GM21529 (cell line): ENCODE measurements at regions not wholly inside any gene's neighbourhood (a gene's known extent, or its start where the extent isn't known, plus 50 kb on each side); places are given as distances from the start of the nearest gene placed in this dataset.

Source experiments
- ATAC-seq: cut with Tn5 transposase; IDR thresholded peaks from one replicate; pipeline ENCODE4 v1.9.1; 2021; ENCODE audit not compliant: unreplicated experiment

DNA sequence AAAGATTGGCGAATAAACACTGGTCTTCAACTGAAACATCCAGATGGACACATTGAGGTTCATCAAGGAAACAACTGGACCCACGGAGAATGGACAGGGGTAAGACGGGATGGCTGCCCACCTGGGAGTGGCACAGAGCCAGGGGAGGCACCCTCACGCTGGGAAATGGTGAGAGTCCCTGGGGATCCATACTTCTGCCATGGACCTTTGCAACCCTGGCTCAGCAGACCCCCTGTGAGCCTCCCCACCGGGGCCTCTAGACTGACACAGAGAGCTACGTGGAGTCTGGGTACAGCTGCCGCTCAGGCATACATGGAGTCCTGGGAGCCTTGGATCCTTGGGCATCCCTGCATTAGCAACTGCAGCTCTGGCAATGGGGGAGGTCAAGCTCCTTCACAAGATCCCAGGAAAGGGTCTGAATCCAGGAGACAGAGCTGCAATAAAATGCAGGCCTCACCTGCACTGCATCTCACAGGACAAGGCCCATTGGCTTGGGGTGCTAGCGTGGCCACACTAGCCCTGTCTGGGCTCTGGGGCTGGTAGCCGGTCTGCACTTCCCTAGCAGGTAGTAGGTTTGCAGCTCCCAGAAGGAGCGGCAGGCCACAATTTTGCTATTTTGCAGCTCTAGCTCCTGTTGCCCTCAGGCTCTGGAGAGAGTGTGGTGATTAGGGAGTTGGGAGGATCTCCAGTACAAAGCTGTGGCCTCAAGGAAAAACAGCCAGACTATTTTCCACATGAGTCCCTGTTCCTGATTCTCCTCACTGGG, 496.4 kb upstream of the LRRC4C start:
- no peak for ATAC-seq

DNA sequence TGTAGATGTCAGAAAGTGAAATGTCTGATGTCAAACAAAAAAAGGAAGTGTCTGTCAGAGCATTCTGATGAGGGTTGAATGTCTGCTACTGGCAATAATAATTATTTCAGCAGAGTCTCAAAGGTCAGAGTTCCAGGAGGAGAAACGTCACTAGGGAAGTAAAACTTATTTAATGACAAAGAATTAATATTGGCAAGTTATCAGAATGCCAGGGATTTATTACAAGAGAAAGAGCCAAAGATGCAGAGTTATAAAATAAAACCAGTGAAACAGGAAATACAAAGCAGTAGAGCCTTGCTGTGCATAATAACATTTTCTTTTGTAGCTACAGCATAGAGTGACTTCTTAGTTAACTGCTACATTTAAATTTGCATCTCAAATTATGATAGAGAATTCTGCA, 504.0 kb upstream of the LRRC4C start:
- ATAC-seq = no peak

DNA sequence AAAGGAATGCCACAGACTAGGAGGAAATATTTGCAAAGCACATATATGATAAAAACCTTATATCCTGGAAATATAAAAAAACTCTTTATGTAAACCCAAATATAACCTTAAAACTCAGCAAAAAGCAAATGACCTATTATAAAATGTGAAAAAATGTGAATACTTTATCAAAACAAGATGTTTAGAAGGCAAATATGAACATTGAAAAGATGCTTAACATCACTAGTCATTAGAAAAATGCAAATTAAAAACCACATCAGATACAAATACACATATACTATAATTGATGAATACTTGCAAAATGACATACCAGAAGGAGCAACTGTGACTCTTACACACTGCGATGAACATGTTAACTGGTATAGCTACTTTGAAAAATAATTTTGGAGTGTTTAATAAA, 511.2 kb upstream of the LRRC4C start:
- no peak for ATAC-seq

DNA sequence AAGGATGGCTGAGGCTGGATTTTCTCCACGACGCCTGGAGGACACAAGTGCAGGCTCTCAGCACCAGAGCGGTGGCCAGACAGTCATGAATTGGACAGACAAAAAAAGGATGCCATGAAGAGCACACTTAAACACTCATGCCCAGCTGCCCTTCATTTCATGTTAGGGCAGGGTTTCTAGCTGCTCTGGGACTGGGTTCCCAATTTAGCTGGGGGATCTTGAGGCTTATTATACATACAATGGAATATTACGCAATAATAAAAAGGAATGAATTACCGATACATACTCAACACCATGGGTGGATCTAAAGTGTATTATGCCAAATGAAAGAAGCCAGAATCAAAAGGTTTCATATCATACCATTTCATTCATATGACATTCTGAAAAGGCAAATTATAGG, 512.1 kb upstream of the LRRC4C start:
- ATAC-seq = no peak

DNA sequence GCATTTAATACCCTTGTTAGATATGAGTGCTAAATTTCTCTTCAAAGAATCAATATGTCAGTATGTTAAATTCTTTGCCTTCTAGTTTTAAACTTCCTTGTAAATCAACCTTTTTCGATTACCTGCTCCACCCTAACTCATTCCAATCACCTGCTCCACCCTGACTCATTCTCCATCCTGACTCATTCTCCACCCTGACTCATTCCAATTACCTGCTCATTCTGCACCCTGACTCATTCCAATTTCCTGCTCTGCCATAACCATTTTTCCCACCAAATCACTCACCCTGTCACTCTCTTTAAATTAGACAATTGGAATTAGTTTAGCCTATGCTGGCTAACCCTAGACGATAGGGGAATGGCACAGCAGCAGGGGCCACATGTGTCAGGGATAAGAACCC, 519.5 kb upstream of the LRRC4C start:
- ATAC-seq = no peak

DNA sequence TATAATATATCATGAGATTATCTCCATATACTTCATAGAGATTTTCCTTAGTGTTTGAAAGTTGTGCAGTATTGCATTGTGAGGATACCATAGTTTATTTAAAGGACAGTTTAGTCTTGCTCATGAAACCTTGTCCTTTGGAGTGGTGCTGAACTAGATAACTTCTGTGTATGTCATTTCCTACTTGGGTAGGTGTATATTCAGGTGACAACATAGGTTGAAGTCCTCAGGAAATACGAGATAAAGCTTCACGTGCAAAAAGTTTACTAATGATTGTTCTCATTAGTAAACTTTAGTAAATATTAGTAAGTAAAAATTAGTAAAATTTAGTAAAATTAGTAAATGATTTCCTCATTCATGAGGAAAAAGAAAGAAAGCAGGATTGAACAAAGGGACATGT, 521.3 kb upstream of the LRRC4C start:
- no peak for ATAC-seq

GRCh38 chr11:41982276-41982675, 522.8 kb upstream of the LRRC4C start:
- ATAC-seq = no peak

DNA sequence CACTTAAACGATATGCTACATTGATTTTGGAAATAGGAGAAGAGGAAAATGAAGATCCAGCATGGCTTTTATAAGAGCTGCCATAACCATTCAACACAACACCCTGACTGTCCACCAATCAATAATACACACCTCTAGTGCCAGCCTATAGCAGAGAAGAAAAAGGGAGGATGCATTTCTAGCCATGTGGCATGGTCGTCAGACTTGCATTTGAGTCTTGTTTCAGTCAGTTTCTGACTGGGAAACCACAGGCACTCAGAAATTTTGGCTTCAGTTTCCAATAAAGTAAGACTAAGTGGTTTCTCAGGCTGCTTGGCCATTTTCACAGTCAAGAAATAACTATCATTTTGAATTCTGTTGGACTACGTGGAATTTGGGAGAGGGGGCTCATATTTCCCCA, 523.5 kb upstream of the LRRC4C start:
- ATAC-seq = no peak

GRCh38 chr11:41983475-41983874, 524.0 kb upstream of the LRRC4C start:
- no peak for ATAC-seq

- no peak for ATAC-seq
Measured at GRCh38 chr11:41984023-41984422, 524.6 kb upstream of the LRRC4C start.

- ATAC-seq = no peak
Measured at GRCh38 chr11:41985799-41986198, 526.3 kb upstream of the LRRC4C start.

DNA sequence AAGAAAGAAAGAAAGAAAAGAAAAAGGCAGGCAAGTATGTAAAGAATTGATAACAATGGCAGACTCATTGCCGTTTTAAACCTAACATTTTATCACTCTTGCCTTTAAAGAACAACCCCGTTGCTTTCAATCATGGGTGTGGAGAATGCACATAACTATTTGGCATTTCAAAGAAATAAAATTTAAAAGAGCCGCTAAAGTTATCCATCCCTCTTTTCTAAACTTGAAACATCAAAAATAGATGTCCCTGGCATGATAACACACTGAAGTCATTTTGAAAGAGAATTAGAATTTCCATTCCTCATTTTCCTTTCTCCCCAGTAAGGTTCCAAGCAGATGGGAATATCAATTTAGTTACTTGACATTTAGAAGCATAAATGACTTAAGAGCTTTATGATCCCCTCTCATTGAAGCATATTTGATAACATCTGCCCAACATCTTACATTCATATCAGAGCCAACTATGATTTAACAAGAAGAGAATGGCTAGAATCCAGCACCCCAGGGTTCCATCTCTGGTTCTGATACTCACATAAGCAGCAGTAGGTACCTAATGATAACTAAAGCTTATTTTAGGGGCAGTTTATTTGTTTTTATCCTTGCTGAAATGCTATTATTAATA, 529.6 kb upstream of the LRRC4C start:
- no peak for ATAC-seq

GRCh38 chr11:41989823-41990380, 530.5 kb upstream of the LRRC4C start:
- ATAC-seq = no peak

DNA sequence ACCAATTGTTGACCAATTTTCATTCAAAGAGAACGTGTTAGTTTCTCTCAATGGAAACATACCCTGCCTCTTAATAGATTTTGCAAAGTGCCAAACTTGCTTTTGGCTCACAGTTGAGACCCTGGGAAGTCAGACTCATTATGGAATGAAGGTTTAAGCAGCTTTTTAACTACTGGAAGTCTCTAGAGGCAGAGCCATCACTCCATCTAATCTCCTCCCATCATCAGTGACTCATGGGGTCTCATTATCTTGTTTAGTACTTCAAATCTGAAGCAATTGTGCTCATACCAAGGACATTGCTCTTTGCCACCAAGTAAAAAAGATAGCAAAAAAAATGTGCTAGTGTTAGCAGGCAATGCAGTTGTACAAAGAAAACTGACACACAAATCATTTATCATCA, 537.1 kb upstream of the LRRC4C start:
- no peak for ATAC-seq

- no peak for ATAC-seq
Measured at GRCh38 chr11:41997844-41998401, 538.5 kb upstream of the LRRC4C start.

DNA sequence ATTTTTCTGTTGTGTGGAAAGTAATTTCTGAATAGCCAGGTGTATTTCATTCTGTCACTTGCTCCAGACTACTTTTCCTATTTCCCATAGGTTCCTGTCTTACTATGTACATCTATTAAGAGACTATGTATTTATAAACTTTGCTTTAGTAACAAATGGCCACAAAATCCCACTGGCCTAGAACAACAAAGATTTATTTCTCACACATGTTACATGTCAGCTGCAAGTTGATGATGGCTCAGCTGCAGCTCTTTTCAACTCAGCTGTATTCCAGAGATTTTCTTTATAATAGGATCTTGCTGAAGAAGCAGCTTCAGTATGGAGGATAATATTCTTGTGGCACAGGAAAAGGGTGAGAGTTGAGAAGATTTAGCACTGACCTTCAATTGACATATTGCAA, 539.6 kb upstream of the LRRC4C start:
- ATAC-seq = no peak

GRCh38 chr11:42003801-42004200, 544.3 kb upstream of the LRRC4C start:
- ATAC-seq = no peak

GRCh38 chr11:42006766-42007165, 547.3 kb upstream of the LRRC4C start:
- ATAC-seq = no peak

- no peak for ATAC-seq
Measured at GRCh38 chr11:42012271-42012670, 552.8 kb upstream of the LRRC4C start.

DNA sequence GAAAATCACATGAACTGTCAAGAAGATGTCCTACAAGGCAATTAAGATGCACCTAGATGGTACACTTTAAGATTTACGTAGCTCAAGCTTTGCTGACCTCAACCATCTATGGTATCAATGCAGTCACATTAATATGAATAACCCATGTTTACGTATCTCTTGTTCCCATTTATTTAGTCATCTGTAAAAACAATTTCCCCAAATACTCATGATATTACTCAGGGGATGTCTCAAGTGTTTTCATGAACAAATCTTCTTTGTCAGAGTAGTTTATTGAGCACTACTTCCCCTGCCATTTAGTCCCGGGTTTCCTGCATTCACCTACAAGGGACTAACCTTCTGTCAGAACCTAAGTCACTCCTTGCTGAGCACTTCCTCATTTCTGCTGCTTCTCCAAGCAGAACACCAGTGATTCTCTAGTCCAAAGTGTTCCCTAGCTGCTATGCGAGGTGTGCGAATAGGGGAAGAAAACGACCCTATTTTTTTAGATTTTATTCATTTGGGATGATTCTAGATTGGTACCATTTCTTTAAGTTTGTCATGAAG, 554.3 kb upstream of the LRRC4C start:
- ATAC-seq = no peak

GRCh38 chr11:42021911-42022310, 562.5 kb upstream of the LRRC4C start:
- ATAC-seq = no peak

GRCh38 chr11:42023267-42023666, 563.8 kb upstream of the LRRC4C start:
- ATAC-seq = no peak
